ENCODE measurements at regions not wholly inside any gene's neighbourhood (a gene's known extent, or its start where the extent isn't known, plus 50 kb on each side); places are given as distances from the start of the nearest gene placed in this dataset.

GRCh38 chr7:145488816-145489215, 627.8 kb upstream of the CNTNAP2 start:
- Histone ChIP-seq H3K4me1 (ENCODE audit: control insufficient read depth in 1 of 2, insufficient read depth in 2 of 2, low read length in 2 of 2) (no peaks in the 10 kb centered on the region), H2BK12ac (ENCODE audit: low read length) (no peak overlapping the region), H2AFZ (ENCODE audit: insufficient read depth, low read length, poor library complexity) (no peak overlapping the region), H3K27ac (ENCODE audit: low read depth, low read length) (no peak overlapping the region), H3K4me2 (ENCODE audit: low read length) (no peak overlapping the region), H3K79me1 (ENCODE audit: low read length) (no peaks in the 10 kb centered on the region), H3K27me3 (ENCODE audit: insufficient read depth, low read length) (no peaks in the 10 kb centered on the region), H3K36me3 (ENCODE audit: control insufficient read depth in 1 of 2, insufficient read depth in 2 of 2, low read length in 2 of 2) (no peaks in the 10 kb centered on the region), H4K8ac (ENCODE audit: low read depth, low read length) (no peak overlapping the region), H3K4me3 (ENCODE audit: low read depth, low read length) (no peak overlapping the region), H3K4ac (ENCODE audit: low read depth, low read length) (no peak overlapping the region), H2BK120ac (ENCODE audit: insufficient read depth, low read length, poor library complexity) (no peak overlapping the region), H2BK5ac (ENCODE audit: low read depth, low read length, poor library complexity) (no peak overlapping the region), H4K91ac (ENCODE audit: low read depth, low read length) (no peak overlapping the region), H3K23ac (ENCODE audit: low read length) (no peak overlapping the region), H3K79me2 (ENCODE audit: control insufficient read depth, insufficient read depth, low read length, poor library complexity) (no peaks in the 10 kb centered on the region), H3K9me3 (ENCODE audit: insufficient read depth, low read depth, low read length) (no peaks in the 10 kb centered on the region), H3K14ac (ENCODE audit: low read length) (no peak overlapping the region), H4K12ac (ENCODE audit: low read depth, low read length) (no peak overlapping the region), H2AK5ac (ENCODE audit: low read length) (no peak overlapping the region), H3K9ac (ENCODE audit: low read length) (no peak overlapping the region), H3K18ac (ENCODE audit: low read length) (no peak overlapping the region)
- WGBS (ENCODE audit: extremely low coverage, insufficient coverage, insufficient read length): no CpG with 5 or more reads among the region's 2 CpGs
- DNase-seq: no peak

- Histone ChIP-seq H3K9ac (ENCODE audit: low read length) (no peak overlapping the region), H3K23ac (ENCODE audit: low read length) (no peak overlapping the region), H4K8ac (ENCODE audit: low read depth, low read length) (no peak overlapping the region), H3K14ac (ENCODE audit: low read length) (no peak overlapping the region), H3K4me2 (ENCODE audit: low read length) (no peak overlapping the region), H2BK120ac (ENCODE audit: insufficient read depth, low read length, poor library complexity) (no peak overlapping the region), H3K9me3 (ENCODE audit: insufficient read depth, low read depth, low read length) (no peaks in the 10 kb centered on the region), H2BK12ac (ENCODE audit: low read length) (no peak overlapping the region), H2BK5ac (ENCODE audit: low read depth, low read length, poor library complexity) (no peak overlapping the region), H3K4me3 (ENCODE audit: low read depth, low read length) (no peak overlapping the region), H3K36me3 (ENCODE audit: control insufficient read depth in 1 of 2, insufficient read depth in 2 of 2, low read length in 2 of 2) (no peaks in the 10 kb centered on the region), H4K91ac (ENCODE audit: low read depth, low read length) (no peak overlapping the region), H3K27me3 (ENCODE audit: insufficient read depth, low read length) (no peaks in the 10 kb centered on the region), H2AK5ac (ENCODE audit: low read length) (no peak overlapping the region), H3K18ac (ENCODE audit: low read length) (no peak overlapping the region), H3K27ac (ENCODE audit: low read depth, low read length) (no peak overlapping the region), H3K79me1 (ENCODE audit: low read length) (no peaks in the 10 kb centered on the region), H3K4me1 (ENCODE audit: control insufficient read depth in 1 of 2, insufficient read depth in 2 of 2, low read length in 2 of 2) (no peaks in the 10 kb centered on the region), H4K12ac (ENCODE audit: low read depth, low read length) (no peak overlapping the region), H2AFZ (ENCODE audit: insufficient read depth, low read length, poor library complexity) (no peak overlapping the region), H3K4ac (ENCODE audit: low read depth, low read length) (no peak overlapping the region), H3K79me2 (ENCODE audit: control insufficient read depth, insufficient read depth, low read length, poor library complexity) (no peaks in the 10 kb centered on the region)
- WGBS (ENCODE audit: extremely low coverage, insufficient coverage, insufficient read length): no CpG with 5 or more reads among the region's 3 CpGs
- no peak for DNase-seq
Measured at GRCh38 chr7:145481985-145482384, 634.6 kb upstream of the CNTNAP2 start.

- Histone ChIP-seq H3K9me3 (ENCODE audit: insufficient read depth, low read depth, low read length) (no peaks in the 10 kb centered on the region), H3K14ac (ENCODE audit: low read length) (no peak overlapping the region), H4K91ac (ENCODE audit: low read depth, low read length) (no peak overlapping the region), H3K79me2 (ENCODE audit: control insufficient read depth, insufficient read depth, low read length, poor library complexity) (no peaks in the 10 kb centered on the region), H3K4me1 (ENCODE audit: control insufficient read depth in 1 of 2, insufficient read depth in 2 of 2, low read length in 2 of 2) (no peaks in the 10 kb centered on the region), H2AFZ (ENCODE audit: insufficient read depth, low read length, poor library complexity) (no peak overlapping the region), H3K9ac (ENCODE audit: low read length) (no peak overlapping the region), H2BK120ac (ENCODE audit: insufficient read depth, low read length, poor library complexity) (no peak overlapping the region), H3K4ac (ENCODE audit: low read depth, low read length) (no peak overlapping the region), H3K27me3 (ENCODE audit: insufficient read depth, low read length) (no peaks in the 10 kb centered on the region), H3K79me1 (ENCODE audit: low read length) (no peaks in the 10 kb centered on the region), H2AK5ac (ENCODE audit: low read length) (no peak overlapping the region), H3K4me3 (ENCODE audit: low read depth, low read length) (no peak overlapping the region), H2BK5ac (ENCODE audit: low read depth, low read length, poor library complexity) (no peak overlapping the region), H3K23ac (ENCODE audit: low read length) (no peak overlapping the region), H3K36me3 (ENCODE audit: control insufficient read depth in 1 of 2, insufficient read depth in 2 of 2, low read length in 2 of 2) (no peaks in the 10 kb centered on the region), H3K4me2 (ENCODE audit: low read length) (no peak overlapping the region), H2BK12ac (ENCODE audit: low read length) (no peak overlapping the region), H4K12ac (ENCODE audit: low read depth, low read length) (no peak overlapping the region), H3K27ac (ENCODE audit: low read depth, low read length) (no peak overlapping the region), H4K8ac (ENCODE audit: low read depth, low read length) (no peak overlapping the region), H3K18ac (ENCODE audit: low read length) (no peak overlapping the region)
- WGBS (ENCODE audit: extremely low coverage, insufficient coverage, insufficient read length): no CpG with 5 or more reads among the region's 3 CpGs
- DNase-seq: no peak
Measured at GRCh38 chr7:145478541-145478940, 638.1 kb upstream of the CNTNAP2 start.

DNA sequence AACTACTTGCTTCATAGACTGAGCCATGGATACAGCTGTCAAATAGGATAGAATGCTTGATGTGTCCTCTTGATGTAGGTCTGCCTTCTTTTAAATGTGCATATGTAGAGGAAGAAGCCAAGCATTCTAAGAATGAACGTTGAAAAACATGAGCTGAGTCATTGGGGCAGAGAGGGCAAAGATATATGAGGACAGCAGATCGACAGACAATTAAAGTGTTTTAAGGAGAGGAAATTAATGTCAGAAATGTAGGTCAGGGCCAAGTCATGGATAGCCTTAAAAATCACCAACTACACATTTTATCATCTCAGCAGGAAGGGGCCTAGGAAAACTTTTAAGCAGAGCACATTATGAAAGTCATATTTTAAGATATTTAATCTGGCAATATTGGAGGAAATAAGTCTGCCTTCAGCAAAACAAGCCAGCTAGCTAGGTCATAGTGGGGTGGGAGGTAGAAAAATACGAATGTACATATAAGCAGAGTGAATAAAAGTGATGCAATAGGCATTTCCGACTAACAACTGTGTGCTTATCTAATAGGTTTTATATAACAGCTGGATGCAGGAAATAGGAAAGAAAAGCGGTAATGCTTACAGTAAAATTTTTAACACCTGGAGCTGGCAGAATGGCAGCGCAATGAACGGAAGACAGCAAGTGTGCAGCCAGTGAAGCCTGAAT, 638.3 kb upstream of the TPK1 start:
- Histone ChIP-seq H3K4ac (ENCODE audit: low read depth, low read length) (no peak overlapping the region), H3K4me1 (ENCODE audit: control insufficient read depth in 1 of 2, insufficient read depth in 2 of 2, low read length in 2 of 2) (no peaks in the 10 kb centered on the region), H2BK120ac (ENCODE audit: insufficient read depth, low read length, poor library complexity) (no peak overlapping the region), H3K27ac (ENCODE audit: low read depth, low read length) (no peak overlapping the region), H3K4me2 (ENCODE audit: low read length) (no peak overlapping the region), H3K27me3 (ENCODE audit: insufficient read depth, low read length) (no peaks in the 10 kb centered on the region), H2BK12ac (ENCODE audit: low read length) (no peak overlapping the region), H2AK5ac (ENCODE audit: low read length) (no peak overlapping the region), H3K79me2 (ENCODE audit: control insufficient read depth, insufficient read depth, low read length, poor library complexity) (no peaks in the 10 kb centered on the region), H3K23ac (ENCODE audit: low read length) (no peak overlapping the region), H3K4me3 (ENCODE audit: low read depth, low read length) (no peak overlapping the region), H4K12ac (ENCODE audit: low read depth, low read length) (no peak overlapping the region), H3K9ac (ENCODE audit: low read length) (no peak overlapping the region), H4K8ac (ENCODE audit: low read depth, low read length) (no peak overlapping the region), H3K79me1 (ENCODE audit: low read length) (no peaks in the 10 kb centered on the region), H3K18ac (ENCODE audit: low read length) (no peak overlapping the region), H3K9me3 (ENCODE audit: insufficient read depth, low read depth, low read length) (no peaks in the 10 kb centered on the region), H2AFZ (ENCODE audit: insufficient read depth, low read length, poor library complexity) (no peak overlapping the region), H4K91ac (ENCODE audit: low read depth, low read length) (no peak overlapping the region), H3K14ac (ENCODE audit: low read length) (no peak overlapping the region), H2BK5ac (ENCODE audit: low read depth, low read length, poor library complexity) (no peak overlapping the region), H3K36me3 (ENCODE audit: control insufficient read depth in 1 of 2, insufficient read depth in 2 of 2, low read length in 2 of 2) (no peaks in the 10 kb centered on the region)
- WGBS (ENCODE audit: extremely low coverage, insufficient coverage, insufficient read length): no CpG with 5 or more reads among the region's 7 CpGs
- no peak for DNase-seq

All from trophoblast cell (in vitro differentiated cells and primary cell).